A549 (cell line): ENCODE measurements at regions not wholly inside any gene's neighbourhood (a gene's known extent, or its start where the extent isn't known, plus 50 kb on each side); places are given as distances from the start of the nearest gene placed in this dataset.

ENCODE experiments used
- CTCF ChIP-seq: fragments of >200 bp; sonication (Bioruptor Twin); formaldehyde crosslinking; IDR thresholded peaks from 3 replicates; pipeline ENCODE4 v1.5.1; 2016
- EP300 ChIP-seq, 2 experiments: fragments of >200 bp; sonication (Bioruptor Twin); formaldehyde crosslinking; IDR thresholded peaks; 2 replicates in 1 of 2; 3 replicates in 1 of 2; pipeline ENCODE4 v1.6.1; 2016 to 2017
- JUNB ChIP-seq: fragments of >200 bp; sonication (Bioruptor Twin); formaldehyde crosslinking; IDR thresholded peaks from 2 replicates; pipeline ENCODE4 v1.6.1; 2016
- MAZ ChIP-seq: fragments of 150-350 bp; IDR thresholded peaks from 2 replicates; pipeline ENCODE4 v1.6.1; 2014; ENCODE audit warnings: antibody characterized with exemption, low read depth, low read length, borderline replicate concordance
- RCOR1 ChIP-seq: fragments of 150-350 bp; IDR thresholded peaks from 2 replicates; pipeline ENCODE4 v1.6.1; 2014; ENCODE audit warnings: antibody characterized with exemption, low read length, low read depth
- REST ChIP-seq: fragments of 200-600 bp; sonication (generic); IDR thresholded peaks from 2 replicates; pipeline ENCODE4 v1.6.1; 2016; ENCODE audit warnings: antibody characterized with exemption, mild to moderate bottlenecking, moderate library complexity
- RFX5 ChIP-seq: fragments of 450-650 bp; IDR thresholded peaks from 2 replicates; pipeline ENCODE4 v1.7.1; 2014; ENCODE audit warnings: antibody characterized with exemption, mild to moderate bottlenecking, moderate library complexity

GRCh38 chr5:131081374-131081773 is 83.7 kb downstream of the HINT1 start:
- TF ChIP-seq JUNB (no peak), RFX5 (no peak), MAZ (no peak), CTCF (no peak), RCOR1 (no peak), EP300 (IDR thresholded peaks at IDR 0.05) (no peak), REST (no peak)
